ENCODE measurements at regions not wholly inside any gene's neighbourhood (a gene's known extent, or its start where the extent isn't known, plus 50 kb on each side); places are given as distances from the start of the nearest gene placed in this dataset.

DNA sequence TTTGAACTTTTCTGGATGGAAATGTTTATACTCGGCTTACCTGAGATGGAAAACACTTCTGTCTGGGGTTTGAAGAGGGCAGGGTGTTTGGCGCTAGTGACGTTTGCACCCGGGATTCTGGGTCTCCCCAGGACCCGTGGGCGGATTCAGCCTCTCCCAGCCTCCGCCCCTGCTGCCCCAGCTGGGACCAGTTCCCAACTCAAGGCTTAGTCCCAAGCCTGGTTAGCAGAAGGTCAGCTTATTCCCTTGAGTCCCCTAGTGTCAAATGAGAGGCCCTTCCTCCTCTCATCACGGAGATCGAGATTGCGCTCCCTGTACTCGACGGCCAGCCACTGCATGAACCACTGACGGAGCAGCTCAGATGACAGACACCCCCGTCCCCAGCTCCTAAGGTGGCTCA, 123.2 kb downstream of the RTP5 start:
- CTCF ChIA-PET: no interaction called here
- Mint-ChIP-seq H3K4me1 (ENCODE audit: low read depth) (no peaks in the 10 kb centered on the region), H3K9me3 (no peaks in the 10 kb centered on the region)

DNA sequence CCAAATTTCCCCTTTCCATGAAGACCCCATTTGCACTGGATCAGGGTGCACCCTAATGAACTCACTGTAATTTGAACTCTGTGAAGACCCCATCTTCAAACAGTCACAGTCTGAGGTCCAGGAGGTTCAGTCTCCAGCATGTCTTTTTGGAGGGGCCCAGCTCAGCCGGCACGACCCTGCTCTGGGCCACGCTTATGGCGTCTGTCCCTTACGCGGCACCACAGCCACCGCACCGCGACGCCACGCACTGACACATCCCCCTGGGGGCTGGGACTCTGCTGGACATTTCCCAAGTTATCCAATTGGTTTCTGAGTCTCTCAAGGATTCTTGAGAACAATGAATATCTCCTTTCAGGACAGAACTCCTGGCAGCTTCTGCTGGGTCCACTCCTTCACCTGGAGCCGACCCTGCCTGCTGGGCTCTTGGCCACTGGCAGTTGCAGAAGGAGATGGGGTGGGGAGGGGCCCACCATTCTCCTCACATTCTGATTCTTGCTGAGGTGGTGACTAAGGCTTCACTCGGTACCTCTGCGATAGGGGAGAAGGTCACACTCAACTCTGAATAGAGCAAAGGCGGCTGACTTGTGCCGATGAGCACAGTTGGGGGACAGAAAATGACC, 124.0 kb downstream of the RTP5 start:
- no peaks in the 10 kb centered on the region for H3K27me3 Mint-ChIP-seq
- POLR2A ChIA-PET: no interaction called here

More for the DNA sequence above, 123.2 kb downstream of the RTP5 start:
- ATAC-seq (no peak), DNase-seq (no peak)
- POLR2A ChIA-PET: no interaction called here
- H3K4me3 Mint-ChIP-seq: no peak overlapping the region
- intact Hi-C loops (cut with micrococcal nuclease): no loop called here
- H3K27me3 Mint-ChIP-seq: no peaks in the 10 kb centered on the region
- TF ChIP-seq CTCF (IDR thresholded peaks at IDR 0.05): no peak
- no peaks in the 10 kb centered on the region for H3K36me3 Mint-ChIP-seq (ENCODE audit: low read depth)
- no peak overlapping the region for H3K27ac Mint-ChIP-seq

GRCh38 chr2:241994086-241994485, 124.6 kb downstream of the RTP5 start:
- no peaks in the 10 kb centered on the region for H3K4me1 Mint-ChIP-seq (ENCODE audit: low read depth)
- ATAC-seq (no peak), DNase-seq (no peak)
- TF ChIP-seq CTCF (IDR thresholded peaks at IDR 0.05): no peak
- intact Hi-C loops (cut with micrococcal nuclease): no loop called here
- CTCF ChIA-PET: no interaction called here
- H3K27ac Mint-ChIP-seq: no peak overlapping the region
- H3K9me3 Mint-ChIP-seq: no peaks in the 10 kb centered on the region
- H3K4me3 Mint-ChIP-seq: no peak overlapping the region
- POLR2A ChIA-PET: no interaction called here
- H3K27me3 Mint-ChIP-seq: no peaks in the 10 kb centered on the region
- no peaks in the 10 kb centered on the region for H3K36me3 Mint-ChIP-seq (ENCODE audit: low read depth)

More for the DNA sequence above, 124.0 kb downstream of the RTP5 start:
- ATAC-seq: no peak
- intact Hi-C loops (cut with micrococcal nuclease): no loop called here
- Mint-ChIP-seq H3K36me3 (ENCODE audit: low read depth) (no peaks in the 10 kb centered on the region), H3K4me1 (ENCODE audit: low read depth) (no peaks in the 10 kb centered on the region), H3K4me3 (no peak overlapping the region), H3K9me3 (no peaks in the 10 kb centered on the region), H3K27ac (no peak overlapping the region)
- CTCF ChIA-PET: no interaction called here
- no peak for TF ChIP-seq CTCF (IDR thresholded peaks at IDR 0.05)
- no peak for DNase-seq

GRCh38 chr2:241994556-241995213, 125.2 kb downstream of the RTP5 start:
- no peaks in the 10 kb centered on the region for H3K36me3 Mint-ChIP-seq (ENCODE audit: low read depth)
- no peaks in the 10 kb centered on the region for H3K4me1 Mint-ChIP-seq (ENCODE audit: low read depth)
- no peaks in the 10 kb centered on the region for H3K27me3 Mint-ChIP-seq
- ChIA-PET POLR2A (no interaction called here), CTCF (no interaction called here)
- ATAC-seq: no peak
- no peak for DNase-seq
- H3K4me3 Mint-ChIP-seq: no peak overlapping the region
- TF ChIP-seq CTCF (IDR thresholded peaks at IDR 0.05): no peak
- H3K27ac Mint-ChIP-seq: no peak overlapping the region
- intact Hi-C loops (cut with micrococcal nuclease): no loop called here
- H3K9me3 Mint-ChIP-seq: no peaks in the 10 kb centered on the region

- intact Hi-C loops (cut with micrococcal nuclease): no loop called here
- DNase-seq (no peak), ATAC-seq (no peak)
- Mint-ChIP-seq H3K4me3 (no peak overlapping the region), H3K36me3 (ENCODE audit: low read depth) (no peaks in the 10 kb centered on the region), H3K4me1 (ENCODE audit: low read depth) (no peaks in the 10 kb centered on the region), H3K9me3 (no peaks in the 10 kb centered on the region), H3K27ac (no peak overlapping the region), H3K27me3 (no peaks in the 10 kb centered on the region)
- POLR2A ChIA-PET: no interaction called here
- no peak for TF ChIP-seq CTCF (IDR thresholded peaks at IDR 0.05)
- CTCF ChIA-PET: no interaction called here
Observed at GRCh38 chr2:241996100-241996499, 126.6 kb downstream of the RTP5 start.

Measured in activated CD8-positive, alpha-beta T cell treated with anti-CD3 and anti-CD28 coated beads for 36 hours (primary cell).